LNCaP clone FGC (cell line): ENCODE measurements at regions not wholly inside any gene's neighbourhood (a gene's known extent, or its start where the extent isn't known, plus 50 kb on each side); places are given as distances from the start of the nearest gene placed in this dataset.
A peak's percentile ranks its signal among the peaks of the same experiment; 100 is the strongest.
"Not testable (repeated sequence)": the region's sequence is repeated elsewhere in the genome, so short reads cannot be mapped to it uniquely, and the experiment has no call there.

Source experiments
- DNase-seq: peaks from one replicate; pipeline ENCODE4 v3.0.0-alpha.2; 2011; ENCODE audit warnings: low read depth
- H3K4me3 ChIP-seq: 2 replicates; pipeline ENCODE4 v1.5.1; 2011; ENCODE audit warnings: mild to moderate bottlenecking, low read depth, low read length, control low read depth
- TF ChIP-seq, protein P1 (sequence below): IDR thresholded peaks from 2 replicates; pipeline ENCODE4 v1.5.1; 2012; ENCODE audit warnings: mild to moderate bottlenecking; ENCODE audit not compliant: control insufficient read depth, insufficient read depth; ENCODE audit errors: extremely low read depth

DNA sequence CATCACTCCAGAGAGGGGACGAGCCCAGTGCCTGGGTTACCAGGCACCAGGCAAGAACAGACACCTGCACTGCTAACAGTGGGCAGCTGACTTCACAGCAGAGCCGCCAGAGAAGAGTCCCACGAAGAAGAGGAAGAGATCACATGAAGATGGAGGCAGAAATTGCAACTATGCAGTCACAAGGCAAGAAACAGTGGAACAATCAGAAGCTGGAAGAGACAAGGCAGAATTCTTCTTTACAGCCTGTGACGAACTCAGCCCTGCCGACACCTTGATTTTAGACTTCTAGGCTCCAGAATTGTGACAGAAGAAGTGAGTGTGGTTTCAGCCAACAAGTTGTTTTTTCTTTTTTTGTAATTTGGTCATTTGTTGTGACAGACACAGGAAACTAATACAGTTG lies 59.2 kb downstream of the IL12A start:
- no peak overlapping the region for H3K4me3 ChIP-seq
- no peak for DNase-seq
- TF ChIP-seq, protein P1, sequence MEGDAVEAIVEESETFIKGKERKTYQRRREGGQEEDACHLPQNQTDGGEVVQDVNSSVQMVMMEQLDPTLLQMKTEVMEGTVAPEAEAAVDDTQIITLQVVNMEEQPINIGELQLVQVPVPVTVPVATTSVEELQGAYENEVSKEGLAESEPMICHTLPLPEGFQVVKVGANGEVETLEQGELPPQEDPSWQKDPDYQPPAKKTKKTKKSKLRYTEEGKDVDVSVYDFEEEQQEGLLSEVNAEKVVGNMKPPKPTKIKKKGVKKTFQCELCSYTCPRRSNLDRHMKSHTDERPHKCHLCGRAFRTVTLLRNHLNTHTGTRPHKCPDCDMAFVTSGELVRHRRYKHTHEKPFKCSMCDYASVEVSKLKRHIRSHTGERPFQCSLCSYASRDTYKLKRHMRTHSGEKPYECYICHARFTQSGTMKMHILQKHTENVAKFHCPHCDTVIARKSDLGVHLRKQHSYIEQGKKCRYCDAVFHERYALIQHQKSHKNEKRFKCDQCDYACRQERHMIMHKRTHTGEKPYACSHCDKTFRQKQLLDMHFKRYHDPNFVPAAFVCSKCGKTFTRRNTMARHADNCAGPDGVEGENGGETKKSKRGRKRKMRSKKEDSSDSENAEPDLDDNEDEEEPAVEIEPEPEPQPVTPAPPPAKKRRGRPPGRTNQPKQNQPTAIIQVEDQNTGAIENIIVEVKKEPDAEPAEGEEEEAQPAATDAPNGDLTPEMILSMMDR: no peak

DNA sequence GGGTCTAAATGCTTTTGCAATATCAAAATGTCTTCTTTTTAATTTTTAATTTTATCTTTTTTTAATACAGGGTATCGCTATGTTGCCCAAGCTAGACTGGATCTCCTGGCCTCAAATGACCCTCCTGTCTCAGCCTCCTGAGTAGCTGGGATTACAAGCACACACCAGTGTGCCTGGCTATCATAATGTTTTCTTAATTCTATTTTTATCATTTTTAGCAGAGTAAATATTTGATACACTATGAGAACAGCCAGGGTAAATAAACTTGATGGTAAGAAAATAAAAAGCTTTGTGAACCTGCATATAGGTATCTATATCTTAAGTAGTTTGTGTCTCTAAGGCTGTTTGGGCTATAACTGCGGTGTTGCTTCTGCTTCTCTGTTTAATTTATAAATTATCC lies 60.4 kb downstream of the IL12A start:
- TF ChIP-seq, protein P1: no peak
- peak overlapping the region; percentile 1; the same call in 1 of the 2 replicates for H3K4me3 ChIP-seq
- peak; percentile 86 for DNase-seq

DNA sequence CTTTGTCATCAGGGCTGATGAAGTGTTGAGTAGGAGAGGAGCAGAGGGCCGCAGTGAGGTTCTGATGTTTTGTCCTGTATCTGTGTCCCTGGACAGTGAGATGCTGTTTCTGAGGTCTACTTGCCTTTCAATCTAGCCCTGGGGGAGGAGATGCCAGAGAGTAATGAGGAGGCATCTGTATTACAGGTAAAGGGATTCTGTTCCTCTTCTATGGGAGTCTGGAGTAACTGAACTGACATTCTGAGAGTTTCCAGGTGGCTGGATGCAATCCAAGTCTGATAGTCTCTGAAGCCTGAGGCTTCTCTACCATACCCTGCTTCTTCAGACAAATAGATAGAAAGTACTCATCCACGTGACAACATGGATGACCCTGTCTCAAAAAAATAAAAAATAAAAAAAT lies 60.9 kb downstream of the IL12A start:
- peak overlapping the region; percentile 1; the same call in 1 of the 2 replicates for H3K4me3 ChIP-seq
- DNase-seq: peak; percentile 56
- TF ChIP-seq, protein P1: no peak

DNA sequence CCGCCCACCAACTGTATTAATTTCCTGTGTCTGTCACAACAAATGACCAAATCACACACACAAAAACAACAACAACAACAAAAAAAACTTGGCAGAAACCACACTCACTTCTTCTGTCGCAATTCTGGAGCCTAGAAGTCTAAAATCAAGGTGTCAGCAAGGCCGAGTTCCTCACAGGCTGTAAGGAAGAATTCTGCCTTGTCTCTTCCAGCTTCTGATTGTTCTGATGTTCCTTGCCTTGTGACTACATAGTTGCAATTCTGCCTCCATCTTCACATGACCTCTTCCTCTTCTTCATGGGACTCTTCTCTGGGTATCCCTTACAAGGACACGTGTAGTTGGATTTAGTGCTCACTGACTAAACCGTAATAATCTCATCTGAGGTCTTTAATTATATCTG lies 61.4 kb downstream of the IL12A start:
- no peak for DNase-seq
- H3K4me3 ChIP-seq: no peak overlapping the region
- TF ChIP-seq, protein P1: no peak

DNA sequence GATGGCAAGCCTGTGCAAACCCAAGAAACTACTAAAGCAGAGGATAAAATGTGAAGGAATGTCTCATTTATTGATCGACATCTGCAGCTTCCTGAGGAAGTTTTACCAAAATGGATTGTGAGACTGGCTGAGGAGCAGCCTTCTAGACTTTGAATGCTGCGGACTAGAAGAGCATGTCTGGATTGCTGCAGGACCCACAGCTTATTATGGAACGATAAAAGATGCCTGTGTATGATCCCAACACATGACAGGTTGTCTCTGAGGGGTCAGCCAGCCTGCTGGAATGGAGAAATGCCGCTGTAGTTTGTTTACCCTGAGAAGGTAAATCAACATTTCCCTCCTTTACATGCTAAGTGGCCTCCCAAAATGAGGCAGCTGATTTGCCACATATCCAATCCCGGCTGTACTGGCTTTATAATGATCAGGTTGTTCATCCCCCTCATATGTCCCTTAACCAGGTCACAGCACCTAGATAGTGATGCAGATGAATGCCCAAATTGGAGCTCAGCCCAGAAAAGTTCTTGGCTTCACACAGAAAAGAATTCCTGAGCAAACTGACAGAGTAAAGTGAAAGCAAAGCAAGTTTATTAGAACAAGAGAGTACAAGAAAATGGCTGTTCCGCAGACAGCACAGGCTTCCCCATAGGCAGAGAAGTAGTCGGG lies 63.9 kb downstream of the IL12A start:
- no peak overlapping the region for H3K4me3 ChIP-seq
- TF ChIP-seq, protein P1: no peak
- DNase-seq: peak; percentile 62

DNA sequence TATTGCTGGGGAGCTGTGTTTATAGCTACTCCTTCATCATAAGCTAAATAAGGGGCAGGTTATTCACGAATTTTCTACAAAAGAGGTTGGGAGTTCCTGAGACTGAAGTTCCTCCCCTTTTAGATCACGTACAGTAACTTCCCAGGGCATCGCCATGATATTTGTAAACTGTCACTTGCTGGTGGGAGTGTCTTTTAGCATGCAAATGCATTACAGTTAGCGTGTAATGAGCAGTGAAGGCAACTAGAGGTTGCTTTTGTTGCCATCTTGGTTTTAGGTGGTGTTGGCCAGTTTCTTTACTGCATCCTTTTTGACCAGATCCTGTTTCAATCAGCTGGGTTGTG lies 64.4 kb downstream of the IL12A start:
- TF ChIP-seq, protein P1: no peak
- no peak for DNase-seq
- no peak overlapping the region for H3K4me3 ChIP-seq

DNA sequence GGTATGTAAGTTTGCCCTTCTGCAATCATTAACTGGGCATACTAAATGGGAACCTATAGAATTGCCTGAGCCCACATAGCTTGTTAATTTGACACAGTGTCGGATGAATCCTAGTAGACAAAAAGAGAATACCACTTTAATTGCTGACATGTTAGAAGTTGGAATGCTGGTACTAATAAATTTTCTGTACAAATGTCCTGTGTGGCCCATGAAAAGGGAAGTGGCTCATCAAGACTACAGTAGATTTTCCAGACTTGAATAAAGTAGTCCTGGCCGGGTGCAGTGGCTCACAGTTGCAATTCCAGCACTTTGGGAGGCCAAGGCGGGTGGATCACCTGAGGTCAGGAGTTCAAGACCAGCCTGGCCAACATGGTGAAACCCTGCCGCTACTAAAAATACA lies 66.2 kb downstream of the IL12A start:
- DNase-seq: not testable (repeated sequence)

More for the DNA sequence above, 66.2 kb downstream of the IL12A start:
- H3K4me3 ChIP-seq: not testable (repeated sequence)
